ENCODE measurements at regions not wholly inside any gene's neighbourhood (a gene's known extent, or its start where the extent isn't known, plus 50 kb on each side); places are given as distances from the start of the nearest gene placed in this dataset.
"Not testable (repeated sequence)": the region's sequence is repeated elsewhere in the genome, so short reads cannot be mapped to it uniquely, and the experiment has no call there.

DNA sequence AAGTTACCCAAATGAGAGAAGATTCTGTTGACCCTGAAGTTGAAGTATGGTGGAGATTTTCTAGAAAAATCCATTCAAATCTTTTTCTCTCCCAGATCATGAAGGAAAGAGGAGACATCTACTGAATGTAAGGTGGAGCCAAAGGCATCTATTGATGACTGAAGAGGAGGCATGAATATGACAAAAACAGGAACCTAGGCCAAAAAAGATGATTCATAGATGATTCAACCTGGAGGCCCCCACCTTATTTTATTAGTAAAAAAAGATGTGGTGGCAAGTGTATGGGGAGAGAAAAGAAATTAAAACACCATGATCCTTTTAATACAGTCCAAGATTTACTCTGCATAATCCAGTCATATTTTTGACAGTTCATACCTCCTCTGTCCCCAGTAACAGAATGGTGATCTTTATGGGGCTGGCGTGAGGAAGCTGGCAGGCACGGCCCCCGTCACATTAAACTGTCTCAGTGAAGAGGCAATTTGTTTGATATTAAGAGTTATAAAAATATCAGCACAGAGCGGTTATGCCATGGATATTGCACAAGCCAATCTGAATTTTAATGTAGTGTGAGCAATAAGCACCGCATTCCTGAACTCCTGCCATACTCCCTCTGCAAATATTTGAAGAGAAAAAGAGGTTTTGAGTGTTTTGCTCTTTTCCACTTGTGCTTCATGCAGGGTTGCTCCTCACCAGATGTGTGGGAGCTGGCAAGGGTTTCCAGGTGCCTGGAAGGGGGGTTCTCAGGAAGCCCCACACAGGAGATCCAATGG lies 94.4 kb downstream of the TRIM43 start:
- DNase-seq = not testable (repeated sequence)

GRCh38 chr2:95687852-95688251 lies 96.1 kb downstream of the TRIM43 start:
- DNase-seq = not testable (repeated sequence)

DNA sequence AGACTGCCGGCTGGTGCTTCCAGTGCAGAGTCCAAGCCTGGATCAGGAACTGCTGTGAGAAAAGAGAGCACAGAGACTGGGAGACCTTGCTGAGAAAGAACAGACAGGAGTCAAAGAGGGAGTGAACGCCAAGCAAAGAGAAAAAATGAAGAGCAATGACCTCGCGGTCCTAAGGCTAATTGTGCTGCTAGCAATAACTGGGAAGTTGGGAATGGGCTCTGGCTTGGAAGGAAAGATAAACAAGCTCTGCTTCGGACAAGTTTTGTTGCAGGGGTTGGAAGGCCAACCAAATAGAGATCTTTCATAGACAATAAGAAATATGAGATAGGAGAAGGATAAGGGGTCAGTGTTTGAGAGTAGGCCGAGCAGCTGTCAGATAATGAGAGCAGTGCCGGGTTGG lies 99.4 kb downstream of the TRIM43 start:
- not testable (repeated sequence) for DNase-seq

DNA sequence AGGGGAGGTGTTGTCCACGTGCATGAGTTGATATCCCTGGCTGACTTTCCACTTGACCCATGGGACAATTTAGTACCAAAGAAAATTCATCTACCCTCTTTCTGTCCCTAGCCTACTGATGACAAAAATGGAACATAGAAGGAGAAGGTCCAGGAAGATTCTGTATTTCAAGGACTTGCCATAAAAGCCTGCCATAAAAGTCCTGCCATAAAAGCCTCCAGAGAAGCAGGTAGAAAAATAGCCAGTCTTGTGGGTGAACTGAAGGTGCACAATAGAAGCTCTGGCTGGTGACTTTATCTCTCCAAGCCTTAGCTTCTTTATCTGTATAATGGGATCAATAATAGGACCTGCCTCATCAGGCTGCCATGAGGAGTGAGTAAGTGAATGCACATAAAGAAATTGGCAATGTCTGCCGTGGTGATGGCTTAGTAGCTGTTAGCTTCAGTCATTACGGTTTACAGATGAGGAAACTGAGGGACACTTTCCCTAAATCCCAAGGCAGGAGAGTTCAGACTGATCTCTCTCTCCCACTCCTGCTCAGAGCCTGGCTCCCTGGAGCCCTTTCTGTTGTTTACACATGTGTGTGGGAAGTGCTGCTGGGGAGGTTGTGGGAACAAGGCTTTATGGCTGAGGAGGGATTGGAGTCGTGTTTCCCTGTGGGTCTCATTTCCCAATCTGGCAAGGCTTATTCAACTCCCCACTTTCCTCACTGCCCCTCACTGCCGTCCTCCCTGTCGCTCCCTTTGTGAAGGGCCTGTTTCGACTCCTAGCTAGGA lies 101.5 kb downstream of the TRIM43 start:
- DNase-seq = not testable (repeated sequence)

DNA sequence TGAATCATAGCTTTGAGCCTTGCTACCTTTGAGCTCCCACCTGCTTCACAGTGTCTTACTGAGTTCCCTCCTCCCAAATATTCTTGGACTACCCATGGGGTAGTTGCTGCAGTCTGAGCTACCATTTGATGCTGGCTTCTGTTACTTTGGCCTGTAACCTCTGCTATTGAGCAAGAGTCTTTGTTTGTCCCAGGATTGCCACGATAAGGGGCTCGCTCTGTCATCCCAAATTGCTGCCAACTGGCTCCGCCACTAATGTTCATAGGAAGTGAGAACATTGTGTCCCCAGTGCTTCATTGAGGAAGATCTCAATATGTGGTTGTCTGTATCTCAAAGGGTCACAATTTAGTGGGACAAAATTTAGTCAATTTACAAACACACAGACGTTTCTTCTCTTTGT lies 103.8 kb downstream of the TRIM43 start:
- DNase-seq = no peak

- no peak for DNase-seq
Measured at GRCh38 chr2:95698146-95698545, 106.3 kb downstream of the TRIM43 start.

DNA sequence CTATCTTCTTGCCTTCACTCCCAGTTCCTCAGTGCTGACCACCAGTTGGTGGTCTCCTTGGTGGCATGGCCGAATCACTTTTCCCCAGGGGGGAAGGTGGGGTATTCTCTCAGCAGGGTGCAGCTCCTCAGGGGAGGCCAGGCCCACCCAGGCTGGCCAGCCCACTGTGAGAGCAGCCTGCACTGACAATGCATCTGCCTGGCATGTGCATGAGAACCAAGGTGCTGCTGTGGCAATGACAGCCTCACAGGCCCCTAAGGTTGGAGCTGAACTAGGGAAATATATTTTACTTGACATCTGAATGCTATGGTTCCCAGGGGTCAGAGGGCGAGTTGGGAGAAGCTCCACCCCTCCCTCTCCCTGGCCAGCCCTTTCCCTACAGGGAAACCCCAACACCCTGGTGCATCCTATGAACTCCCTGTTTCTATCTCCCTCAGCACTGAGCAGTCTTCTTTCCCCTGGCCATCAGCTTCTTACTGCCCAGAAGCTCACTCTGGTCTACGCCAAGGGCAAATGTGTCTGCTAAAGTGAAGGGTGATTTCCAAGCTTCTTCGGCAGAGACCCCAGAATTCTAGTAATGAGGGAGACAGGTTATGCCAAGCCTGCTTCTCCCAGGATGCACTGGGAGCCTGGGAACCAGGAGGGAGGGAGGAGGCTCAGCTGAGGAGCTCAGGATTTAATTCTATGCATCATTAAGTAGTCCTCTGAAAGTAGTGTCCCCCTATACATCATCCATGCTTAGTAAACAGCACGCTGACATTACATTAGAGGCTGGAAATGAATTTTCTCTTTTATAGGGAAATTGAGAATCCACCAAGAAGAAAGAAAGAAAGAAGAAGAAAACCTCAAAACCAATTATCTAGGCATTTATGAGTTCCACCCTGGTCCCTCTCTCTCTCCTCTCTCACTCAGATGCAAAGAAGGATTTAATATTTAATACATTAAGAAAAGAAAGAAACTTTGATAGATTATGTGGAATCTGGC lies 107.7 kb downstream of the TRIM43 start:
- not testable (repeated sequence) for DNase-seq

DNA sequence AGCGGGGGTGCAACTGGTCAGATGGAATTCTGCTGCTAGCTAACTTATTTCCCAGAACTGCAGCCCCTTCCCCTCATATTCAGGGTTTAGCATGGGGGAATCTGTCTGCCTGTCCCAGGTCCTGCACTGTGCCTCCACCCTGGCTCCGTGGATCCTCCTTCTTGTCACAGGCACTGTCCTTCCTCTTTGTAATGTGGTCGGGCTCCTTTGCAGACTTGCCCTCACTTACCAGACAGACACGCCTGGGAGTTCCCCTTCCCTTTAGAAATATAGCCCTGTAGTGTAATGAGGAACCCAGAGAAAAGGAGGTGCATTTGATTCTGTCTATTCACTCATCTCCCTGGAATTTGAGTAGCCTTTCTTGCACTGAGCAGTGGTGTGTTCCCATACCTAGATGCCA lies 108.7 kb downstream of the TRIM43 start:
- no peak for DNase-seq

DNA sequence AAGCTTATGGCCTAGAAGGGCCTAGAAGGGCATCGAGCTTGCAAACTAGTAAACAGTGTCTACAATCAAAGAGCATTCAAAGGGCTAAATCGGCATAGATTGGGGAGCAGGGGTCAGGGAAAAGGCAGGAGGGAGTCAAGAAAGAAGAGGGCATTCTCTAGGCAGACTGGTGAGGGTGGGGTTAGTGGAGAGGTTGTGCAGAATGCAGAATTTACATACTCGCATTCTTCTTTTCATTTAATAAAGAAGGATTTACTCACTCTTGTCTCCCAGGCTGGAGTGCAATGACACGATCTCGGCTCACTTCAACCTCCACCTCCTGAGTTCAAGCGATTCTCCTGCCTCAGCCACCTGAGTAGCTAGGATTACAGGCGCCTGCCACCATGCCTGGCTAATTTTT lies 110.7 kb downstream of the TRIM43 start:
- DNase-seq = no peak

- DNase-seq = not testable (repeated sequence)
Measured at GRCh38 chr2:95707161-95707560, 115.4 kb downstream of the TRIM43 start.

DNA sequence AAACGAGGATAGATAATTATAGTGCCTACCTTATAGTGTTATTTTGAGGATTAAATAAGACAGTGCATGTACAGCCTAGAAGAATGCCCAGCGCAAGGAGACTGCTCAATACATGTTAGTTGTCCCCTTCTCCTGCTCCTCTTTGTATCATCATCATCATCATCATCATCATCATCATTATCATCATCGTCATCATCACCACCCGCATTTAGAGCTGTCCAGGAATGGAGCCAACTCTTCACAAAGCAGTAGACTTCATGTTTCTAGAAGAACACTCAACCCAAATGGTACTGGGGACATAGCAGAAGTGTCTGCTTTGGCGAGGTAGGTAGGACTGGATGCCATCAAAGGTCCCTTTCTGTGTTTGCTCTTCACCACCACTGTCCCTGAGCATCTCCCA lies 116.0 kb downstream of the TRIM43 start:
- DNase-seq = no peak

GRCh38 chr2:95709831-95710230 lies 118.0 kb downstream of the TRIM43 start:
- no peak for DNase-seq

DNA sequence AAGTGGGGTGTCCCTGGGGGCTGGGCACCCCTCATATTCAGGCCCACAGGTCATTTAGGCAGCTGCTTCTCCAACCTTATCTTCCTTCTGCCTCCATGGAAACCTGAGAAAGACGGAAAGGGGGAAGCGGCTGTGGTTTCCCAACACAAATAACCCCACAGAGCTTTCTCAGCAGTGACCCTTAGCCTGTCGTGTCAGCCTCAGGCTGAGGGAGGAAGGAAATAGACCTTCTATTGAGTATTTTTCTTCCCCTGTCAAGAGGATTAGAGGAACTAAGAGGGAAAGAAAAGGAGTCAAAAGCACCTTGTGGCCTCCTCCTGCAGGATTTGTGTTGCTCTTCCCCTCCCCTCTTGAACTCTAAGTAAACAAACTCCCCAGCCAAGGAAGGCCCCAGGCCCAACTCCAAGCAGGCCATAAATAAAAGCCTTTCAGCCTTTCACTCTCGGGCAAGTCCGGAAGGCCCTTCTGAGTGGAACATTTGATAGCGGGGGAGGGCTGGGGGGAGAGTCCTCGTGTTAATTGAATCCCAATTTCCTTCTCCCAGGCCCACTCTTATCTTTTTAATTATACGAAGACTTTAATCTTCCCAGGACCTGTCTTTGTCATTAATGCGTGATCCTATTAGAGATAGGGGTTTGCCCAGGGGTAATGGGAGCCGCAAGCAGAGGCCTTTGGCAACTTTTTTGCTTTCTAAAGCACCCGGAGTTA lies 121.8 kb downstream of the TRIM43 start:
- DNase-seq = not testable (repeated sequence)

DNA sequence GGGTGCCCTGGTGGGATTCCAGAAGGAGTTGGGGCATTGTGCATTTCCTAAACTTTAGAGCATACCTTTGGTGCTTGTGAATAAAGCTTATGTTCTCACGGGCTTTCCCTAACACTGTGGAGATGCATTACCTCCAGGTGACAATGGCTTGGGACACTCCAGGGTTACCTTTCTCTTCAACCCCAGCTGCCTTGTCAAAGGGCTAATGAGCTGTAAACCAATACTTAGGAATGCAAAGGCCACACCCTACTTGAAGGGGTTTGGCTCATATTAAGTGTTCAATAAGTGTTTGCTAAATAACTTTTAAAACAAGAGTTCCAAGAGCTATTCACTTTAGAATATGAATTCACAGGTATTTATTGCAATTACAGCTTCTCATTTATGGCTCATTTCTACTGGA lies 122.6 kb downstream of the TRIM43 start:
- DNase-seq = not testable (repeated sequence)

GRCh38 chr2:95719473-95720060 lies 127.8 kb downstream of the TRIM43 start:
- DNase-seq = no peak

- no peak for DNase-seq
Measured at GRCh38 chr2:95721726-95722125, 129.9 kb downstream of the TRIM43 start.

- DNase-seq = no peak
Measured at GRCh38 chr2:95722131-95722697, 130.4 kb downstream of the TRIM43 start.

DNA sequence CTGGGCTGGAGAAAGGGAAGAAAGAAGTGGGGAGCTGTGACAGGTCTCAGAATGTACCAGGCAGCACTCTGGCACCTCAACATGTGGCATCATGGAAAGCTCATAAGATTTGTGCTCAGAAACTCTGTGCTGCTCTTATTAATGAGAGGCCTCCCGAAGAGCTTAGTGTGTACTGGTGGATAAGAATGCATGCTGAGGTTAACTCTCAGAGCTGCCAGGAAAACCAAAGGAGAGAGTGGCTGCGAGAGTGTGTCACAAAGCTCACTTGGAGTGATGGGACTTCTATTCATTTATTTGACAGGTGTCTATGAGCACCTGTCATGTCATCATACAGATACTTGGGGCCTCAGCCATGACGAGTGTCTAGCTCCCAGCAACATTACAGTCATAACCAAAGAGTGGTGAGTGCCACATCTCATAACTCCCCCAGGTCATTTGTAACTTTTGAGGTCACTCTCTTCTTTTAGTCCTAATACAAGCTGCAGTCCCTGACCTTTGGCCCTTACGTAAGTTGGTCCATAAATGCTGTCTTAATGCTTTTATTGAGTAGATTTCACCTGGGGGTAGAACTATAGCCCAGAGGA lies 131.9 kb downstream of the TRIM43 start:
- not testable (repeated sequence) for DNase-seq

- not testable (repeated sequence) for DNase-seq
Measured at GRCh38 chr2:95725191-95725590, 133.4 kb downstream of the TRIM43 start.

DNA sequence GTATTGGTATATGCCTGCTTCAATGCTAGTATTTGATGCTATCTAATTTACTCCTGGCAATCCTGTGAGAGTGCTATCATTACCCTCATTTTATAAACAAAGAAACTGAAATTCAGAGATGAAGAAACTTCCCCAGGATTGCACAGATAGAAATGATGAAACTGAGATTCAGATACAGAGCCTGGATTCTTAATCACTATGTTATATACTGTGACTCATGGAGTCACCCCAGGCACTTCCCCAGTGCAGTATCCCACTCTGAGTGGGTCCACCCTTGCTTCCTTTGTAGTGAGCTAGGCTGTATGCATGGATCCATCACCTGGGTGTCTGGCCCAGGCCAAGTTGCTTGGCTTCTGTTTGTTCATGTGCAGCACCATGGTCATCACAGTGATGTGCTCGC lies 133.9 kb downstream of the TRIM43 start:
- not testable (repeated sequence) for DNase-seq

DNA sequence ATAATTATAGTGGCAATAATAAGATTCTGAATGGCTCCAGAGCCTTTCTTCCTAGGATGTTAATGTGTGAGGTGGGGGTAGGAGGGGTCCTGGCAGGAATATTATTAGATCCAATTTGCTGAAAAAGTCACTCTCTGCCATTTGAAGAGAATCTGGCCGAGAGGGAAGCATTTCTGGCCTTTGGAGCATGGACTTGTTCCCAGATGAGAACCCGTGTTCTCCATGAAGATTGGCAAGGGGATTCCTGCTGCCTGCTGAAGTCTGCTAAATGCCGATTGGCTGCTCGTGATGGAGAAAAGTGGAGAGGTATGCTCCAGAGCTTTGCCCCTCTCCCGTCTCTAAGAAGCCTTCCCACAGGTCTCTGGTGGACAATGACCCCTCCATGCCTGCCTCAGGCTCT lies 135.6 kb downstream of the TRIM43 start:
- DNase-seq = not testable (repeated sequence)
